Panc1 (cell line): ENCODE measurements at regions not wholly inside any gene's neighbourhood (a gene's known extent, or its start where the extent isn't known, plus 50 kb on each side); places are given as distances from the start of the nearest gene placed in this dataset.

ENCODE experiments used
- CTCF ChIP-seq: fragments of 450-650 bp; IDR thresholded peaks from 2 replicates; pipeline ENCODE4 v1.5.1; 2017; ENCODE audit warnings: mild to moderate bottlenecking
- POLR2AphosphoS5 ChIP-seq: IDR thresholded peaks from 2 replicates; pipeline ENCODE4 v1.6.1; 2012; ENCODE audit warnings: mild to moderate bottlenecking, low read depth, low read length, moderate library complexity
- REST ChIP-seq, 2 experiments: IDR thresholded peaks; 2 replicates each; pipeline ENCODE4 v1.6.1; 2011 to 2012; ENCODE audit warnings: low read depth in 2 of 2, control low read depth in 1 of 2, low read length in 1 of 2, mild to moderate bottlenecking in 1 of 2, moderate library complexity in 1 of 2; ENCODE audit not compliant: insufficient read depth in 1 of 2
- SIN3A ChIP-seq: IDR thresholded peaks from 2 replicates; pipeline ENCODE4 v1.6.1; 2012; ENCODE audit warnings: low read depth, mild to moderate bottlenecking, low read length, moderate library complexity, borderline replicate concordance; ENCODE audit not compliant: insufficient read depth

GRCh38 chr5:105836268-105836667 lies 1834.5 kb downstream of the EFNA5 start:
- TF ChIP-seq CTCF (no peak), POLR2AphosphoS5 (no peak), REST (IDR thresholded peaks at IDR 0.05; ENCODE audit: insufficient read depth in 1 of 2, low read depth in 2 of 2, low read length in 1 of 2) (no peak), SIN3A (no peak)
